ENCODE measurements at regions not wholly inside any gene's neighbourhood (a gene's known extent, or its start where the extent isn't known, plus 50 kb on each side); places are given as distances from the start of the nearest gene placed in this dataset.

DNA sequence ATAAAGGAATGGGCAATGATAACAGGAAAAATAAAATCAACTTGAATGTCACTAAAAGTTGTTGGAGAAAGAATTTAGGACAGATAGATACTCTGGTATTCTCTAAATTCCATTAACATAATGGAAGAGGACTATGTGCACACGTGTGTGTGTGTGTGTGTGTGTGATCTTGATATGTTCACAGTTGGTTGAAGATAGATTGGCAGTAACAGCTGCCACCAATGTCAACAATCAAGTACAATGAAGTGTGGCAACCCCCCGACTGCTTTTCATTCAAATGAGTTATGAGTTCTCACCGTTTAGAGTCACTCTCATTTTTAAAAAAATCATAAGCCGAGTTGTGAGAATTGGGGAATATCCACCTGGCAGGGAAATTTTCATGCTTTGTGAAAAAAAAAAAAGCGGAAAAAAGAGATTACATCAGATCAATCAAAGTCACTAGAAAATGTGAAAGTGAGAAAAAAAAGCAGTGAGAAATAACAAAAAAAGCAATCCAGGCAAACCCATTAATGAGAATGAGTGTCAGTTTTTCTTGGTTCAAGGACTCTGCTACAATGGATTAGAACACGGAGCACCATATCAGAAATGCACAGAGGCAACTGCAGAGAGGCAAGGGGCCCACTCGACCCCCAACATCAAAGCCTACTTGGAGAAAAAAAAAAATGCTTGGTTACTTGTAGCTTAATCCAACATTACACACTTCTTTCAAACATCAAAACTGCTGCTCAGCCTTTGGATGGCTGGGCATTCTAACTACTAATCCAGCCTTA lies 414.9 kb upstream of the PITX2 start:
- Histone ChIP-seq H3K27ac (no peak overlapping the region), H3K4me3 (no peak overlapping the region)
- TF ChIP-seq, protein P1, sequence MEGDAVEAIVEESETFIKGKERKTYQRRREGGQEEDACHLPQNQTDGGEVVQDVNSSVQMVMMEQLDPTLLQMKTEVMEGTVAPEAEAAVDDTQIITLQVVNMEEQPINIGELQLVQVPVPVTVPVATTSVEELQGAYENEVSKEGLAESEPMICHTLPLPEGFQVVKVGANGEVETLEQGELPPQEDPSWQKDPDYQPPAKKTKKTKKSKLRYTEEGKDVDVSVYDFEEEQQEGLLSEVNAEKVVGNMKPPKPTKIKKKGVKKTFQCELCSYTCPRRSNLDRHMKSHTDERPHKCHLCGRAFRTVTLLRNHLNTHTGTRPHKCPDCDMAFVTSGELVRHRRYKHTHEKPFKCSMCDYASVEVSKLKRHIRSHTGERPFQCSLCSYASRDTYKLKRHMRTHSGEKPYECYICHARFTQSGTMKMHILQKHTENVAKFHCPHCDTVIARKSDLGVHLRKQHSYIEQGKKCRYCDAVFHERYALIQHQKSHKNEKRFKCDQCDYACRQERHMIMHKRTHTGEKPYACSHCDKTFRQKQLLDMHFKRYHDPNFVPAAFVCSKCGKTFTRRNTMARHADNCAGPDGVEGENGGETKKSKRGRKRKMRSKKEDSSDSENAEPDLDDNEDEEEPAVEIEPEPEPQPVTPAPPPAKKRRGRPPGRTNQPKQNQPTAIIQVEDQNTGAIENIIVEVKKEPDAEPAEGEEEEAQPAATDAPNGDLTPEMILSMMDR (IDR thresholded peaks at IDR 0.05) = no peak
- DNase-seq (ENCODE audit: low spot score) = no peak

DNA sequence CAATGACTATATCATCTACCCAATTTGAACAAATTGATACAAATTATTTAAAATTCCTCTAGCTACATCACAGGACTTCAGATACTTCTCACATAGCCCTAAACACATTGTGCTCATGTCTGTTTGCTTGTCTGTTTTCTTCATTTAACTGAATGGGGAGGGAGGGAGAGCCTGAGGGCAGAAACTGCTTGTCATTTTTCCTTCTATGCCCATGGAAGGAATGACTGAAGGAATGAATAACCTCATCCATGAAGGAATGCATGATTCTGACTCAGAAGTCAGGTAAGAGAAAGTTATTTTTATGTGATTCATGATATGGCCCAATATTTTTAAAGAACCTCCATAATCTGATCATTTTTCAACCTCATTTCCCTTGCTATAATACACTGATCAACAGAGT lies 418.0 kb upstream of the PITX2 start:
- H3K27ac ChIP-seq = no peak overlapping the region
- TF ChIP-seq, protein P1 (IDR thresholded peaks at IDR 0.05) = no peak
- H3K4me3 ChIP-seq = no peak overlapping the region
- no peak for DNase-seq (ENCODE audit: low spot score)

DNA sequence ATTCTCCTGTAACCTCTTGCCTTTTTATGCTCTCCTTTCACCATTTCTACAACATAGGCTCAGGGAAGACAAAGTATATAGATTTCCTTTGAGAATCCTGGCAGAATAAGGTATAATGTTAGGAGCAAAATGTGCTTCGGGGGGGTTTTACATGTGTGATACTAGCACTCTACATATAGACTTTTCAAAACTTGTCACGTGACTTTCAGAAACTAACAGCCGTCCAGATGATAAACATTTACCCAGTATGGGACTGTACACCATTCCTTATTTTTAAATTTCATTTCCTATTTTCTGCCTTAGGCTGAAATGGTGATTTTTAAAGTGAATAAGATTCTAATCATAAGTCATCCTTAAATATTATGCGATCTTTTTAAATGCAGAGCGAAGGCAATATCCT lies 420.4 kb upstream of the PITX2 start:
- no peak for DNase-seq (ENCODE audit: low spot score)

DNA sequence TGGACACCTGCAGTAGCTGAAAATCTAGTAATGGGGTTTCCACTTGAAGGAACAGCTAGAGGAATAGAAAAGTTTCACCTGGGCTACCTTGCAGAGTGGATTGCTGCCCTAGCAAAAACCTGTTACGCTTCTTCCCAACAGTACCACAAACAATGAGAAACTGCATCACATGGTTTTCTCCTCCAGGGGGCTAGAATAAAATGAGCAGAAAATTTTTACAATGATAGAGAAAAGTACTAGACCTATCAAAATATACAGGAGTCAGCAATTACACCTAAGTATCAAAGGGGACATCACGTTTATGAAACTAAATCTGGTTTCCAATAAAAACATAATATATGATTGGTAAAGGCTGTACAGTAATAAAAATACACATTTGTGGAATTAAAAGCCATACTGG lies 423.1 kb upstream of the PITX2 start:
- DNase-seq (ENCODE audit: low spot score) = no peak
- Histone ChIP-seq H3K4me3 (no peak overlapping the region), H3K27ac (no peak overlapping the region)
- TF ChIP-seq, protein P1 (IDR thresholded peaks at IDR 0.05) = no peak

More for the DNA sequence above, 420.4 kb upstream of the PITX2 start:
- TF ChIP-seq, protein P1 (IDR thresholded peaks at IDR 0.05) = no peak
- Histone ChIP-seq H3K4me3 (no peak overlapping the region), H3K27ac (no peak overlapping the region)

DNA sequence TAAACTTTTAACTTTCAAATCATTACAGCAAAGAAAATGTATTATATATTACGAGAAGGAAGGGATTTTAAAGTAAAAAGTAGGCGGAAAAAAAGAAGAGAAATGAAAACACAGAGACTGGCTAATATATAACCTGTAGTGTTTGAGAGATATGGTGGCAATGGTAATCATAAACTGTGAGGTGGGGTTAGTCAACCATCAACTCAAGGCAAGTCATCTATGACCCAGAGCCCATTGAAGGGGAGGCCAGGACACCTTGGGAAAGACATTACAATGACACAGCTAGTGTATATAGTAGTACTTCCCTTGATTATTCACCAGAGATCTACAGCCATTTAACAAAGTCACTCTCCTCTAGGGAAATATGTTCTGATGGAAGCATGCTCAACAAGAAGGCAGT lies 423.9 kb upstream of the PITX2 start:
- TF ChIP-seq, protein P1 (IDR thresholded peaks at IDR 0.05) = no peak
- Histone ChIP-seq H3K4me3 (no peak overlapping the region), H3K27ac (no peak overlapping the region)
- DNase-seq (ENCODE audit: low spot score) = no peak

DNA sequence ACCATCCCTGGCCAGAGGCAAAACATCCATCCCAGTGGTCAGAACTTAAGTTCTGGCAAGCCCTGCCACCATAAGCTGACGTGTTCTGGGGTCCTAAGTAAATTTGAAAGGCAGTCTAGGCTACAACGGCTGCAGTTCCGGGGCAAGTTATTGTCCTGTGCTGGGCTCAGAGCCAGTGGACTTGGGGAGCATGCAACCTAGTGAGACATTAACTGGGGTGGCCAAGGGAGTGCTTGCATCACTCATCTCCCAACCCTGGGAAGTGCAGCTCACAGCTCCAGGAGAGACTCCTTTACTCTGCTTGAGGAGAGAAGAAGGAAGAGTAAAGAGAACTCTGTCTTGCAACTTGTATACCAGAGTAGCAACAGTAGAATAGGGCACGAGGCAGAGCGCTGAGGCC lies 425.4 kb upstream of the PITX2 start:
- no peak for DNase-seq (ENCODE audit: low spot score)
- Histone ChIP-seq H3K4me3 (no peak overlapping the region), H3K27ac (no peak overlapping the region)
- TF ChIP-seq, protein P1 (IDR thresholded peaks at IDR 0.05) = no peak

DNA sequence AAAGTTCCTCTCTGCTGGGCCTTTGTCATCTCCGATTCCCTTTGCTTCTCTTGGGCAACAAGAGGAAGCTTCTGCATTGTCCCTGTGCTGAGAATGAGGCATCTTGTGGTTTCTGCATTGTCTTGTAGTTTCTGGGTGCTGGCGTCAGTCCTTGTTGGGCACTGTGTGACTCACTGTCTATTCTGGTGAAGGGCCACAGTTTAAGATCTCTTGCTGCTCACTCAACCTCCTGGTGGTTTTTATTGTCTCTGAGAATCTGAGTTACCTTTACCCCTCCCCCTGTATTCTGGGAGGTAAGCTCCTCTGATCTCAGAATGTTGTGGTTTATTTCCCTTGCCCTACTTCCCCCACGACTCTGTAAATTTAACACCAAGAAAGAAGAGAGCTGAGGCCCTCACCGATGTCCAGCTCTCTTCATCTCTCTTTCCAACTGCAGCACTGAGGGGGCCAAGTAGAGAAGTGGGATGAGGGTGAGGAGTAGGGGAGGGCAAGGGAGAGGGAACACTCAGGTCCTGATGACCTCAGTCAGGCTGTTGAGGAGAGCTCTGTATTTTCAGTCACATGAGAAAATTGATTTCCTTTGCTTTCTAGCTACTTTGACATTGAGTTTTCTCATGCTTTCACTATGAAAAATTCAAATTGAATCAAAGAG lies 441.6 kb upstream of the PITX2 start:
- no peak overlapping the region for H3K27ac ChIP-seq
- DNase-seq (ENCODE audit: low spot score) = no peak
- no peak overlapping the region for H3K4me3 ChIP-seq
- TF ChIP-seq, protein P1 (IDR thresholded peaks at IDR 0.05) = no peak
